ENCODE measurements at regions not wholly inside any gene's neighbourhood (a gene's known extent, or its start where the extent isn't known, plus 50 kb on each side); places are given as distances from the start of the nearest gene placed in this dataset.

DNA sequence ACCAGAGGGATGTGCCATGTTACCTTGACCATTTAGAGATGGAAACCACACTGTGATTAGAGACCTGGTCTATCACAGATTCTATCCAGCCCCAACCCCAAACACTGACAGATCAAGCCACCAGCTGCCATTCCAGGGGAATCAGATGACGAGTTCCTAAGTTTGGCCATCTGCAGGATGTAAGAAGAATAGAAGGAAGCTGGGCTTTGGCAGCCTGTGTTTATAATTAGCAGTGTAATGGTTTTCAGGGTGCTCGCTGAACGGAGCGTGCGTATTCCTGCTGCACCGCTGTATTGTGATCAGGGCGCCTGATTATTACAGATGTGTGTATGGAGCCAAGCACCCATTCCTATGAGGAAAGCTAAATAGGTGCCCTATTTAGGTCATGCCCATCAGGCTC lies 138.1 kb downstream of the LRRC30 start:
- TF ChIP-seq, protein P1, sequence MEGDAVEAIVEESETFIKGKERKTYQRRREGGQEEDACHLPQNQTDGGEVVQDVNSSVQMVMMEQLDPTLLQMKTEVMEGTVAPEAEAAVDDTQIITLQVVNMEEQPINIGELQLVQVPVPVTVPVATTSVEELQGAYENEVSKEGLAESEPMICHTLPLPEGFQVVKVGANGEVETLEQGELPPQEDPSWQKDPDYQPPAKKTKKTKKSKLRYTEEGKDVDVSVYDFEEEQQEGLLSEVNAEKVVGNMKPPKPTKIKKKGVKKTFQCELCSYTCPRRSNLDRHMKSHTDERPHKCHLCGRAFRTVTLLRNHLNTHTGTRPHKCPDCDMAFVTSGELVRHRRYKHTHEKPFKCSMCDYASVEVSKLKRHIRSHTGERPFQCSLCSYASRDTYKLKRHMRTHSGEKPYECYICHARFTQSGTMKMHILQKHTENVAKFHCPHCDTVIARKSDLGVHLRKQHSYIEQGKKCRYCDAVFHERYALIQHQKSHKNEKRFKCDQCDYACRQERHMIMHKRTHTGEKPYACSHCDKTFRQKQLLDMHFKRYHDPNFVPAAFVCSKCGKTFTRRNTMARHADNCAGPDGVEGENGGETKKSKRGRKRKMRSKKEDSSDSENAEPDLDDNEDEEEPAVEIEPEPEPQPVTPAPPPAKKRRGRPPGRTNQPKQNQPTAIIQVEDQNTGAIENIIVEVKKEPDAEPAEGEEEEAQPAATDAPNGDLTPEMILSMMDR (IDR thresholded peaks at IDR 0.05 in 2 of 3, conservative IDR thresholded peaks at IDR 0.05 in 1 of 3; ENCODE audit: control insufficient read depth in 2 of 3, extremely low read depth in 1 of 3, insufficient read depth in 1 of 3, low read depth in 3 of 3, low read length in 3 of 3), result no peak
- TF ChIP-seq CHD2 (IDR thresholded peaks at IDR 0.05; ENCODE audit: borderline replicate concordance, low read depth, low read length) (no peak), RAD21 (IDR thresholded peaks at IDR 0.05; ENCODE audit: insufficient read depth, low read depth, low read length) (no peak), POLR2A (IDR thresholded peaks at IDR 0.05; ENCODE audit: low read depth, low read length) (no peak), EP300 (IDR thresholded peaks at IDR 0.05; ENCODE audit: borderline replicate concordance in 1 of 2, control insufficient read depth in 1 of 2, low read depth in 2 of 2, low read length in 2 of 2) (no peak), TAF1 (IDR thresholded peaks at IDR 0.05; ENCODE audit: borderline replicate concordance, low read depth, low read length) (no peak)
- TF ChIP-seq, protein P2, sequence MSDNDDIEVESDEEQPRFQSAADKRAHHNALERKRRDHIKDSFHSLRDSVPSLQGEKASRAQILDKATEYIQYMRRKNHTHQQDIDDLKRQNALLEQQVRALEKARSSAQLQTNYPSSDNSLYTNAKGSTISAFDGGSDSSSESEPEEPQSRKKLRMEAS (IDR thresholded peaks at IDR 0.05; ENCODE audit: low read depth, low read length), result no peak
- TF ChIP-seq, protein P3, sequence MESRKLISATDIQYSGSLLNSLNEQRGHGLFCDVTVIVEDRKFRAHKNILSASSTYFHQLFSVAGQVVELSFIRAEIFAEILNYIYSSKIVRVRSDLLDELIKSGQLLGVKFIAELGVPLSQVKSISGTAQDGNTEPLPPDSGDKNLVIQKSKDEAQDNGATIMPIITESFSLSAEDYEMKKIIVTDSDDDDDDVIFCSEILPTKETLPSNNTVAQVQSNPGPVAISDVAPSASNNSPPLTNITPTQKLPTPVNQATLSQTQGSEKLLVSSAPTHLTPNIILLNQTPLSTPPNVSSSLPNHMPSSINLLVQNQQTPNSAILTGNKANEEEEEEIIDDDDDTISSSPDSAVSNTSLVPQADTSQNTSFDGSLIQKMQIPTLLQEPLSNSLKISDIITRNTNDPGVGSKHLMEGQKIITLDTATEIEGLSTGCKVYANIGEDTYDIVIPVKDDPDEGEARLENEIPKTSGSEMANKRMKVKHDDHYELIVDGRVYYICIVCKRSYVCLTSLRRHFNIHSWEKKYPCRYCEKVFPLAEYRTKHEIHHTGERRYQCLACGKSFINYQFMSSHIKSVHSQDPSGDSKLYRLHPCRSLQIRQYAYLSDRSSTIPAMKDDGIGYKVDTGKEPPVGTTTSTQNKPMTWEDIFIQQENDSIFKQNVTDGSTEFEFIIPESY (IDR thresholded peaks at IDR 0.05), result no peak
